ENCODE measurements at regions not wholly inside any gene's neighbourhood (a gene's known extent, or its start where the extent isn't known, plus 50 kb on each side); places are given as distances from the start of the nearest gene placed in this dataset.

DNA sequence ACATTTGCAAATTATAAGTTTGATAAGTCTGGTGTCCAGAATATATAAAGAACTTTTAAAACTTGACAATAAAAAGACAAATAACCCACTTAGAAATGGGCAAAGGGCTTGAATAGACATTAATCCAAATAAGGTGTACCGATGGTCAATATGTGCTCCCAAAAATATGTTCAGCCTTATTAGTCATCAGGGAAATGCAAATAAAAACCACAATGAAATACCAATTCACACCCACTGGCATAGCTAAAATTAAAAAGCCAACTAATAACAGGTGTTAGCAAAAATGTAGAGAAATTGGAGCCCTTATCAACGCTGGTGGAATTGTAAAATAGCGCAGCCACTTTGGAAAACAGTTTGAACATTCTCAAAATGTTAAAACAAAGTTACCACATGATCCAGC is 79.0 kb upstream of the SCG2 start:
- TF ChIP-seq, protein P1, sequence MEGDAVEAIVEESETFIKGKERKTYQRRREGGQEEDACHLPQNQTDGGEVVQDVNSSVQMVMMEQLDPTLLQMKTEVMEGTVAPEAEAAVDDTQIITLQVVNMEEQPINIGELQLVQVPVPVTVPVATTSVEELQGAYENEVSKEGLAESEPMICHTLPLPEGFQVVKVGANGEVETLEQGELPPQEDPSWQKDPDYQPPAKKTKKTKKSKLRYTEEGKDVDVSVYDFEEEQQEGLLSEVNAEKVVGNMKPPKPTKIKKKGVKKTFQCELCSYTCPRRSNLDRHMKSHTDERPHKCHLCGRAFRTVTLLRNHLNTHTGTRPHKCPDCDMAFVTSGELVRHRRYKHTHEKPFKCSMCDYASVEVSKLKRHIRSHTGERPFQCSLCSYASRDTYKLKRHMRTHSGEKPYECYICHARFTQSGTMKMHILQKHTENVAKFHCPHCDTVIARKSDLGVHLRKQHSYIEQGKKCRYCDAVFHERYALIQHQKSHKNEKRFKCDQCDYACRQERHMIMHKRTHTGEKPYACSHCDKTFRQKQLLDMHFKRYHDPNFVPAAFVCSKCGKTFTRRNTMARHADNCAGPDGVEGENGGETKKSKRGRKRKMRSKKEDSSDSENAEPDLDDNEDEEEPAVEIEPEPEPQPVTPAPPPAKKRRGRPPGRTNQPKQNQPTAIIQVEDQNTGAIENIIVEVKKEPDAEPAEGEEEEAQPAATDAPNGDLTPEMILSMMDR (conservative IDR thresholded peaks at IDR 0.05; ENCODE audit: low read depth, low read length) = no peak
- TF ChIP-seq EZH2 (IDR thresholded peaks at IDR 0.05; ENCODE audit: borderline replicate concordance, low read depth, low read length, poor library complexity, severe bottlenecking) = no peak
